Skin of body (tissue), 1 donor: ENCODE measurements at regions not wholly inside any gene's neighbourhood (a gene's known extent, or its start where the extent isn't known, plus 50 kb on each side); places are given as distances from the start of the nearest gene placed in this dataset.
"Not testable (repeated sequence)": the region's sequence is repeated elsewhere in the genome, so short reads cannot be mapped to it uniquely, and the experiment has no call there.

Experiments
- DNase-seq: peaks from one replicate; lab custom pipeline; 2025; lab: John Stamatoyannopoulos, UW

DNA sequence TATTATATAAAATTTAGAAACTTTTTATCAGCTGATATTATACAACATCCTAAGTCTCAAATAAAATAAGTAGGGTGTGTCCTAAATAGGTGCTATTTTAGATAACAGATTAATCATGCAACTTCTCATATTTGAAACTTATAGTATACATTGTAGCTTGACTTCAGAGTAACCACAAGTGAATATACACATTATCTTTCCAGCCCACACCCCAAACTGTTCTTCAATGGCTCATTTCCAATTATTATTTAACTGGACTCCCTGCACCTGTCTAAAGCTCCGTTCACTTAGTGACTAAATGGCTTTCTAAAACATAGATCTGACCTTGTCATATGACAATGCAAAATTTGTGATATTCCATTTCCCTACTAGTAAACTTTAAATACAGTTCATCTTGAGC, 490.9 kb upstream of the RGMB start:
- no peak for DNase-seq

DNA sequence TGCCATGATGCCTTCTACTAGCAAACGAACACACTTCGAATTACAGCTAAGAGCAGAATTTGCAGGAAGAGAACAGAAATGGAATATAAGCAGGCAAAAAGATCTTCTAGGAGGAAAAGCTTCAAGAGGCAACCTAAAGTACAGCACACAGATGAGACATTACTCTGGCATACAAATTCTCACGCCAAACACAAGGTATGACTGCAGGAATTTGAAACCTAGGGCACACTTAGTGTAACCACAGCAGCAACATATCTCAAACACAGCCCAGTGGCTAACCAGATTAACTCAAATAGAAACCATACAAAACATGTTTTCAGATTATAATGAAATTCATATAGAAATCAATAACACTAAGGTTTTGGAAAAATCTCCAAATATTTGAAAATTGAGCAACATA, 481.0 kb upstream of the RGMB start:
- no peak for DNase-seq

DNA sequence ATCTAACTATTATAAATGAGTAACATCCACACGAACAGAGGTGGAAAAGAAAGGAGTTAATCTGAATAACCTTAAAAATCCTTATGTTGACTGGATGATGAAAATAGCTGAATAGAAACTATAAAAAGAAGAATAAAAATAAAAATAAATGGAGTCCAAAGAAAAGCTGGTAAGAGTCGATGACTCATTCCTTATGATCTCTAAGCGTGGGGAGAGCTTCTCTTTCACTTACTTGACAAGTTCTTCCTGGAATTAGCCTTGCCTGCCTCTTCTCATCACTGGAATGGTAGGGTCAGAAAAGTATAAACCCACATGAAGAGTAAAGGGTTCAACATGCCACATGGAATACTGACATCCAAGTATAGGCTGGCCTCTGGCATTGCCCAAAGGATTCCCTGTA, 477.0 kb upstream of the RGMB start:
- no peak for DNase-seq

DNA sequence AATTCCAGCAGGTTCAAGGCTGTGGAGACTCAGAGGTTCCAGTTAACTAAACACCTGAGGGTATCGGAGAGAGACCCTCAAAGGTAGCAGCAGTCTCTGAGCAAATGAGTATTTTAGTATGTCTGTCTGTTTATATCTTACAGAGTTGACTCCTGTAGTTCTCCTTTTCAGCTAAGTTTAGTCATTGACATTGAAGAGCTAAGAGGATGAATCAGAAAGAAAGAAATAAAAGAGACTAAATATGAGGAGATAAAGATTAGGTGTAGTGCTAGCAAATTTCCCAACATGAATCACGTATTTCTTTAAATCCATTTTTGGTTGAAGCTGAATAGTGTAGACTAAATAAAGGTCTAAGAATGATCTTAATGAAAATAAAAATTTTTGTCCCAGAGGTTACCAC, 474.0 kb upstream of the RGMB start:
- DNase-seq, result no peak

DNA sequence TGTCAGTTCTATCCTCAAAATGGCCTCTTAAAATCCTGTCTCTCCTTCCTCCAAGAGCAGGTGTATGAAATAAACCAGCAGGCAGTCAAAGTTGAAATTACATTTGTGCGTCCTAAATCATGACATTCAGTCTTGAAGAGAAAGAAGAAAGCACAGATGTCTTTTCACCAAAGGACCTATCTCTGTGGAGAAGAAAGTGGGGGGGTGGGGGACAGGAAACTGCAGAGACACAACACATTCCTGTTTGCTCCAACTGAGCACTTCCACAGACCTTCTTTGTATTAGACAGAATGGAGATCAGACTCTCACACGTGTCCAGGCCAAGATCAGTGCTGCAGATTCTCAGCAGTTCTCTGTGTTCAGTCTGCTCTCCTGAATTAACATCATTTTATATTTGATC, 471.9 kb upstream of the RGMB start:
- no peak for DNase-seq

DNA sequence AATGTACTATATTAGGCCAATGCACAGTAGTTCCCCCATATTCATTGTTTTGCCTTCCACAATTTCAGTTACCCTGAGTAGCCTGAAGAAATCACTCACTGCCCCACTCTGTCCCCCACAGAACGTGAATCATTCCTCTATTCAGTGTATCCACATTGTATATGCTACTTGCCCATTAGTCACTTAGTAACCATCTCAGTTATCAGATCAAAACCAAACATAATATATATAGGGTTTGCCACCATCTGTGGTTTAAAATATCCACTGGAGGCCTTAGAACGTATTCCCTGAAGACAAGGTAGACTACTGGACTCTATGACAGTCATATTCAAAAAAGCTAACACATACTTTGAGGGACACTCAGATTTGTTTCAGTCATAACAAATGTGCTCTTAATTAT, 465.7 kb upstream of the RGMB start:
- DNase-seq, result no peak

DNA sequence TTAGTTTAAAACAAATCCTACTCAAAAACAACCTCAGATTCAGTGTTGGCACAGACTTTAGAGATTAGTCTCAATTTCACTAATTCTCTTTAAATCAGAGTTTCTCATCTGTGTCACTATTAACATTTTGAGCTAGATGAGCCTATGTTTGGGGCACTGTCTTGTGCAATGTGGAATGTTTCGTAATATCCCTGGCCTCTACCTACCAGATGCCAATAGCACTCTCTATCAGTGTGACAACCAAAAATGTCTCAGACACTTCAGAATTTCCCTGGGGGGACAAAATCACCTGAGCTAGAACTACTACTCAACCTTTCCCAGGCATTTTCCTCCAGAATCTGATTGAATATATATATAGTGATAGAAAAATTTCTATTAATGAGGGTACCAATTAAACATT, 465.2 kb upstream of the RGMB start:
- no peak for DNase-seq

DNA sequence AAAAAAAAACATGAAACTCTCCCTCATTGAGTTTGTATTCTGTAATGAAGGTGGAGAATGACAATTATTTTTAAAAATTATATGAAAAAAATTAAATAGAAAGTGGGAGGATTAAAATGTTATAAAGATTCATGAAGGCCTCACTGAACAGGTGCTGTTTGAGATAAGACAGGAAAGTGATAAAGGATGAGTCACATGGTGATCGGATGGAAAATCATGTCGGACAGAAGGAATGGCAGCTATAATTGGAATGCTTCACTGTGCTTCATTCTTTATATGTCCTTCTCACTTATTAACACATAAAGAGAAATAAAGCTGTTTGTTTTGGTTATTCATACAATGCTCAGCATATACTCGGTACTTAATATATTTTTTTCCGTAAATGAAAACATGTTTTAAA, 464.5 kb upstream of the RGMB start:
- no peak for DNase-seq

DNA sequence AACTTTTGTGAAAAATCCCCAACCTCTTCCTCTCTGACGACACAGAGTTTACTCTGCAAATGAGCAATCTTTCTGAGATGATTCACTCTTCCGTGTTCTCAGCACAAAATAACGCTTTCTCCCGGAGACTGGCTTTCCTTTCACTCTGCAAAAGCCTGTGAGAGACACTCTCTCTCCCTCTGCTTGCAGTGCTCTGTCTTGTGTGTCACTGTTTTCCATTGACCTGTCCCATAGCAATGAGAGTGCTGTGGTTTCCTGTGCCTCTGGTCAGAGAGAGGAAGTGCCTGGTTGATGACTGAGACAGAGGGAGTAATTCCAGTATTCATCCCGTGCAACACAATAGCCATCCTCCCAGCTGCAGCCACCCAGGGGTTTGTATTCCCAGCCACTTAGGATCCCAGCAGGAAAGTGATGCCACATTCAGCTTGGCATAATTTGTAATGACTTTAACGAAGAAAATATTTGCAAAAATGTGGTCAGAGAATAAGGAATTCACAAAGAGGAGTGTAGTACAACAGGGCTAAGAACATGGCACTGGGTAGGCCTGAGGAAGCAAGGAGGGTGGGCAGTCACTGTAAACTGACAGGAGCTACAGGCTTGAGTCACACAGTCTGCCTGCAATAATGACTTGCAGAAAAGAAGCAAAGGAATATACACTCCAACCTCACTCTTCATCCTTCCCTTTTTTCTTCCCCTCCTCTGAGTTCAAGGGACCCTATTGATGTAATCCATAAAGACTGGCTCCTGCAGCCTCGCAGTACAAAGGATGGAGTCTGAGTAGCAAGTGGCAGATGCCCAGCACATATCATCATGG, 463.5 kb upstream of the RGMB start:
- no peak for DNase-seq

DNA sequence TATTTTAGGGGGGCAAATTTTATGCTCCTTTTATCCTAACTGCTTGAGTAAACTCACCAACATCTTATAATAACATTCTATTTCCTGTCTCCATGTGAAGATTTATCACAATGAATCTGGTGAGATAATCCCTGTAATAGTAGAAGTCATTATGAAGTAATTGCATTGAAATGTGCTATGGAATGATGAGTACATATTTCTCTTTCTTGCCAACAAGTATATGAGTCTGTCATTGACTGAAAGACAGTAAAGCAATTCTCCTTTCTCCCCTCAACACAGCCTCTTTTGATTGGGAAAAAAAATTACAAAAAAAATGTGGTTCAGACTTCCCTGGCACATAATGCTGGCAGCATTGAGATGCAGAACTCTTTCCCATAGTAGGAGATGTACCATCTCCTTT, 459.2 kb upstream of the RGMB start:
- peak; percentile 90 for DNase-seq

DNA sequence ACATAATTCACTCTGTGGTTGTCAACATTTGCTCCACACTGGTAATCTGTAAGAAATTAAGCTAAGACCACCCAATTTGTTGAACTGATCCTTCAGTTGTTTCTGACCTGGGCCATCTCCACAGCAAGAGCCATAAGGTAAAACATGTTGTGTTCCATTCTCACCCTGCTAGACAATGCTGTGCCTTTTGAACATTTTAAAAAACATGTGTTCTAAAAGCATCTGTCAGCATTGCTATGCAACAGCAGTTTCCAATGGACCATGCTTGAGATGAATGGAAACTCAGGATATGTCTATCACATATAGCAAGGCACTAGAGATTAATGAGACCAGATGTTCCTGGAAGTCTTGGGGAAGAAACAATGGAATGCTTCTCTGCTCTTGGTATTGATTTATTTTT, 455.1 kb upstream of the RGMB start:
- peak; percentile 91 for DNase-seq

DNA sequence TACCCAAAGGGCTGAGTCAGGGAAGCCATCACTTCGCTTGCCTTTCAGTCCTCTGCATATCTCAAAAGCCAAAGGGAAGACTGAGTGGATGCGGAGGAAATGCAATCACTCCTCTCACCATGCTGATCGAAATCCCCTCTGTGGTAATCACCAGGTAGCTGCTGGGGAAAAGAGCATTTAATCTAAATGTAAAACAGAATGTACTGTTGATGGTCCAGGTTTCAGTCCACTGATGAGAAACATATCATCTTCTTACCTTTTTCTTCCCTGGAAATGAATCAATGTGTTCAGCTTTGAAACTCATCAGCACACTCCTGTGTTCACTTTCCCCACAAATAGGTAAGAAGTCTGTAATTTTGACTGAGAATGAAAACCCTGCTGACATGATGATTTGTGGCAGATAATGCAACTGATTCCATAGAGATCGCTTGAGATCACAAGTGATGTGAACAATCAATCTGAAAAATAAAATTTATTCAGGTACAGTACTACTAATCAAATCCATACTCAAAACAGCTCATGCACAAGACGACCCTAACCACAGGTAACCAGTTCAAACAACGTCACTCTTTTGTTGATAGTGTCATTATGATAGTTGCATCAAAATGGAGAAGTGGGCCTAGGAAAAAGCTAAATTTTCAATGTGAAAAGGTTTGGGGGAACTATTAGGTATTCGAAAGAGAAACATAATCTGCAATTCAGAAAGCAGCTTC, 454.0 kb upstream of the RGMB start:
- no peak for DNase-seq

DNA sequence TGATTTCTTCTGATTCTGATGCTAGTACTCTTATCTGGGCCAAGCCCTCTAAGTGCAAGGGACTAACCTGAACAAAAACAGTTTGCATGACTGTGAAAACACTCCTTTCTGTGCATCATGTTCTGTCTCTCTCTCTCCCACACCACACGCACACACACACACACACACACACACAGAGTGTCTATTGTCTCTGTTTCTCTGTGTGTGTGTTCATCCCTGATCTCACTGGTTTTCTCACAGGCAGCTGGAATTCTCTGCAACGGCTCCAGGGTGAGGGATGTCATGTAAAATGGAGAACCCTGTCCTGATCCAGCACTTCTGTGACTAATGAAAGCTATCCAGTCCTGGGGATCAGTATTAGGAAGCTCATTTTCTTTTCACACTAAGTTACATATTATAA, 453.1 kb upstream of the RGMB start:
- no peak for DNase-seq

DNA sequence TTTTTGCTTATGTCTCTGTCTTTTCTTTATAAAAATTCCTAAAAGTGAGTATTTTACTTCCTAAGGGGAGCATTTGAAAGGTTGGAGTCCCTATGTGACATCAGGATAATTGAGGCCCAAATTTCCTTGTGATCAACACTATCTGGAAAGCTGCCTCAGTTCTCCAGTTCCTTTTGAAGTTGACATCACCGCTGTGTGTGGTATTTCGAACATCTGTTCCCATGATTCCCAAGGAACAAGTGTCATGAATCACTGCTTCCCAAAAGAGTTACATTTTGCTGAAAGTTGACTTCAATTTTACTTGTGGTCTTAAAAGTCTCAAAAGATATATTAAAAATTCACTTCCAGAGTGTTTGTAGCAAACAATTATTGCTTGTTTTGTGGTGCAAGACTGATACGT, 452.1 kb upstream of the RGMB start:
- no peak for DNase-seq

DNA sequence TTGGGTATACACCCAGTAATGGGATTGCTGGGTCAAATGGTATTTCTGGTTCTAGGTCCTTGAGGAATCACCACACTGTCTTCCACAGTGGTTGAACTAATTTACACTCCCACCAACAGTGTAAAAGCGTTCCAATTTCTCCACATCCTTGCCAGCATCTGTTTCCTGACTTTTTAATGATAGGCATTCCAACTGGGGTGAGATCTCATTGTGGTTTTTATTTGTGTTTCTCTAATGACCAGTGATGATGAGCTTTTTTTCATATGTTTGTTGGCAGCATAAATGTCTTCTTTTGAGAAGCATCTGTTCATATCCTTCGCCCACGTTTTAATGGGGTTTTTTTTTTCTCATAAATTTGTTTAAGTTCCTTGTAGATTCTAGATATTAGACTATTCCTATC, 448.3 kb upstream of the RGMB start:
- DNase-seq, result not testable (repeated sequence)

DNA sequence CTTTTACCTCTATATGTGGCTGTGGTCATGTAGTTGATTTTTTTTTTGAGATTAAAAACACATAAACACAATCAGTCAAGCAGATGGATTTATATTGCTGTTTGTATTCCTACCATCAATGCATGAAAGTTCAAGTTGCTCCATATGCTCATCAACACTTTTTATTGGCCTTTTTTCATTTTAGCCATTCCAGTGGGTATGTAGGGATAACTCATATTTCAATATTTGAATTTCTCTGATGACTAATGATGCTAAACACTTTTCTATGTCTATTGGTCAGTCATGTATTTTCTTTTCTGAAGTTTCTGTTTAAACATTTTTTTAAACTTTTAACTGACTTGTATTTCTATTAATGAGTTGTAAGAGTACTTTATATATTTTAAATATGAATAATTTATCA, 445.4 kb upstream of the RGMB start:
- no peak for DNase-seq

DNA sequence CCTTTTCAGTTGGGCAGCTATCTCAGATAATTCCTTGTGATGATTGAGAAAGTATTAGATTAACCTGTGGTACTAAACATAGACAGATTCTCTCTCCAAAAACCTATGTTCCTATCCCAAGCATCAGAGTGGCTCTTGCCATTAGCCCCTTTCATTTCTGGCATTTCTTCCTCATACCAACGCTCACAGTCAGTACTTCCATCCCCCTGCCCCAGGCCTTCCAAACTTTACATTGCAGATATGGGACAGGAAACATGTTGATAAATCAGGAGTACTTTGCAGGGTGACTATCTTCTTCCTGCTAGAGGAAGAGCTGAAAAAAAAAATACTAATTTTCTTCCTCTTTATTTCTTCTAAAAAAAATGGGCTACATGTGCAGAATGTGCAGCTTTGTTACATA, 442.6 kb upstream of the RGMB start:
- no peak for DNase-seq

DNA sequence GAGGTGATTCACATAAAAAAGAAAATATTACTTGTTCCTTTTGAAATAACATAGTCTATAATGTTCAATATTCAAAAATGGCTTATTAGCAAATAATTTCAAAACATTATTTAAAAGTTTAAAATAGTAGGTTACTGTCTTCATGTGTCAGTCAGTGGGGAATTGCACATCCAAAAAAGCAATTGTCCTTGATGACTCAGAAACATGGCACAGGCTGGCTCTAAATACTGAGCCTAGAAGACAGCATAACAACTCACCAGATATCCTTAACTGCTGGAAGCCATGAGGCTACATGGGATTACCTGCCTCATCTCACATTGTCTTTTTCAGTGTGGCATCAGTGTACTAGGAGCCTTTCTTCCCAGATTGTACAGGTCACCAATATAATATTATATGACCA, 439.5 kb upstream of the RGMB start:
- DNase-seq, result no peak

DNA sequence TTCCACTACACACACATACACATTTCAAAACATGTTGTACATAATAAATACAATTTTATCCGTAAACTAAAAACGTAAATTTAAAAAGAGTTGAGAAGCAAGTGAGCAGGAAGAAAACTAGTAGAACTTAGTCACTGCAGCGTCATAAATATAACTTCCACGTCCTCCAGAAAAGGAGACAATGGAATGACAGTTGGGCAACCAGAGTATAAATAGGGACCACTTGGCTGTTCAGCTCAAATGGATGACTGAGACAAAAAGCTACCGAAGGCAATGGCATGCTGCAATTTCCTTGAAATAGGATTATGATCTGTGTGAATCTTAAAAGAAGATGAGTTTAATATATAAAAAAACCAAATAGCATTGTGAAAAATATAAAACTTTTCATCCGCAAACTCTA, 438.5 kb upstream of the RGMB start:
- no peak for DNase-seq

DNA sequence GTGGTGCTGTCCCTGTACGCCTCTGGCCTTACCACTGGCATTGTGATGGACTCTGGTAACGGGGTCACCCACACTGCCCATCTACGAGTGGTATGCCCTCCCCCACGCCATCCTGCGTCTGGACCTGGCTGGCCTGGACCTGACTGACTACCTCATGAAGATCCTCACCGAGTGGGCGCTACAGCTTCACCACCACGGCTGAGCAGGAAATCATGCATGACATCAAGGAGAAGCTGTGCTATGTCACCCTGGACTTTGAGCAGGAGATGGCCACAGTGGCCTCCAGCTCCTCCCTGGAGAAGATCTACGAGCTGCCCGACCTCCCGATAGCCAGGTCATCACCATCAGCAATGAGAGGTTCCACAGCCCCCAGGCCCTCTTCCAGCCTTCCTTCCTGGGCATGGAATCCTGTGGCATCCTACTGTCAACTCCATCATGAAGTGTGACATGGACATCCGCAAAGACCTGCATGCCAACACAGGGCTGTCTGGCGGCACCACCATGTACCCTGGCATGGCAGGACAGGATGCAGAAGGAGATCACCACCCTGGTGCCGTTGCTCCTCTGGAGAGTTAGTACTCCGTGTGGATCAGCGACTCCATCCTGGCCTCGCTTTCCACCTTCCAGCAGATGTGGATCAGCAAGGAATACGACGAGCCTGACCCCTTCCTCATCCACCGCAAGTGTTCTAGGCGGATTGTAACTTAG, 434.2 kb upstream of the RGMB start:
- no peak for DNase-seq

DNA sequence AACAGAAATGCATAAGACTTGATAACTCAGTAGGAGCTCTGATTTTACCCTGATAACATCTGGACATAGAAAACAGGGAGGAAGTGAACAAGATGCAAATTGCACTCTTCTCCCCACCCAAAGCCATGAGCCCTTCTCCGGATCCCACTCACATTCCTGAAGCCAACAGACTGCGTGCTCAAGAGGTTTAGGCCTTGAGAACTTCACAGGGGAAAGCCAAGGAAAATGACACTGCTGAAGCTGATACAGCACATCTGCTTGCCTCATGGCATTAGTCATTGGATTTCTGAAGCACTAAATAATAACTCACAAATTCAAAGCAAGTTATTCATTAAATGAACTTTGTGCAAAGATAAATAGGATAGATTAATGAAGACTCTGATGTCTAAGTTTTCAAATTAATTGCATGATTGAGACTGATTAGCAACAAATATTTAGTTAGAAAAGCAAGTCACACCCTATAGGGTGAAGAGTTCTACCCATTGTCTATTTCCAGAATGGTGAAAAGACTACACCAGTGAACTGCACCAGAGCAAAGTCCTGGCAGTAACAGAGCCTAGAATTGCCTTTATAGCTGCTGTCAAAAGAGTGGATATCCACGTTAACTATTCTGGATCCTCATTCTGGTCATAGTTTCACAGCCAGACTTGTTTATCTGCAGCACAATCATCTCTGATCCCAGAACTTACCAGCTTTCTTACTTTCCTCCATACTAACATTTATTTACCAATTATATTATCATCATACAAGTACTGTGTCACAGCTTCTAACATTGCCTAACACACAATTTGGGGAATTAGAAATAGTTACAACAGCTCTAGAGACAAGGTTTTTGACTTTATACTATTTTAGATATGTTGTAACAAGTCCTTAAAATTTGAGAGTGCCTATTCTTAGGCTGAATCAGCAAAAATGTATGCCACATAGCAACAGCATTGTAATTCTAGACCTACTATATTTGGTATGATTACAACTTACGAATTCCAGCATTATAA, 432.1 kb upstream of the RGMB start:
- peak; percentile 97 for DNase-seq
